ENCODE measurements at regions not wholly inside any gene's neighbourhood (a gene's known extent, or its start where the extent isn't known, plus 50 kb on each side); places are given as distances from the start of the nearest gene placed in this dataset.
A peak's percentile ranks its signal among the peaks of the same experiment; 100 is the strongest.
"Not testable (repeated sequence)": the region's sequence is repeated elsewhere in the genome, so short reads cannot be mapped to it uniquely, and the experiment has no call there.

GRCh38 chrX:63470506-63470905, 119.4 kb upstream of the SPIN4 start:
- no peak for DNase-seq (ENCODE audit: low read depth)

- DNase-seq (ENCODE audit: low read depth) = no peak
Observed at GRCh38 chrX:63466690-63467089, 115.6 kb upstream of the SPIN4 start.

DNA sequence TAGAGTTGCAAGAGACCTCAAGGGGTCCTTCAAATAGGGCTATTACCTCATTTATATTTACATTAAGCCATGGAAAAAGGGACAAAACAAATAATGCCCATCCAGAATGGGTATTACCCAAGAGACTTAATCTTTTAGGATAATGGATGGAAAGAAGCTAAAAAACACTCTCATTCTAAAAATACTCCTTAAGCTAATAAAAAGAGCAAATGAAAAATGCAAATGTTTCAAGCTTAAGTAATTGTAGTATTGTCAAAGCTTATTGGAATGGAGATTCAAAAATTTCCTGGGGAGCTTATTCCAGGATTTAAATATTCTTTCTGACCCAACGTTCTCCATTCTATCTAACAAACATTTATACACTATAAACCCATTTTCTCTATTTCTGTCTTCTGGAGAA, 107.8 kb upstream of the SPIN4 start:
- no peak for DNase-seq (ENCODE audit: low read depth)

DNA sequence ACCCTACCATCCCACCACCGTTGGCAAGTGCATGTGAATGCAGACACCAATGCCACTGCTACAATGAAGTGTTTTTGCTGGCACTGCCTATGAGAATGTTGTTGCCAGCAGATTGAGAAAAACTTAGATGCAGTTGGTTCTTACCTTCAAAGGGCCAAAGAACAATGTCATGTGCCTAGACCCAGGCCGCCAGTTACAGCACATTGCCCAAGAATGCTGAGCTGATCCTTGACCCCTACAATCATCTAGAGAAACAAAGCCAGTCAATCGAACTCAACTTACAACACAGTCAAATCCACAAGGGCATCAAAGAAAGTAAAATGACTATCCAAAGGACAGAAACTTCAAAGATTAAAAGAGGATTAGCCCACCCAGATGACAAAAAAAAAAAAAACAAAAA, 102.4 kb upstream of the SPIN4 start:
- no peak for DNase-seq (ENCODE audit: low read depth)

DNA sequence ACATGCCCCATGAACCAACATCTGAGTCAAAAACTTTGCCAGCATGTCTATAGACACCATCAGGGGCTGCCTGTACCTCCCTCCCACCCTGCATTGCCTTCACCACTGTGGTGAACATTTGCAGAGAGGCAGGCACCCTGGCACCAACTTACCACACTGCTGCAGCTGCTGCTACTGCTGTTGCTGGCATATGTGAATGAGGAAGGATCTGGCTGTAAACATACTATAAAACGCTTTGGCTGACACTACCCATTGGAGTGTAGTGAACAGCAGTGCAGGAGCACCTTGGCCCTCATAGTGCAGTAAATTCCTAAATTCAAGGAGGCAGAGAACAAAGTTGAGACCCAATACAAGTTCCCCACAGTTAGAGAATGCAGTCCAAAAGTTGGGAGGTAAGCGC, 90.6 kb upstream of the SPIN4 start:
- DNase-seq (ENCODE audit: low read depth) = no peak

DNA sequence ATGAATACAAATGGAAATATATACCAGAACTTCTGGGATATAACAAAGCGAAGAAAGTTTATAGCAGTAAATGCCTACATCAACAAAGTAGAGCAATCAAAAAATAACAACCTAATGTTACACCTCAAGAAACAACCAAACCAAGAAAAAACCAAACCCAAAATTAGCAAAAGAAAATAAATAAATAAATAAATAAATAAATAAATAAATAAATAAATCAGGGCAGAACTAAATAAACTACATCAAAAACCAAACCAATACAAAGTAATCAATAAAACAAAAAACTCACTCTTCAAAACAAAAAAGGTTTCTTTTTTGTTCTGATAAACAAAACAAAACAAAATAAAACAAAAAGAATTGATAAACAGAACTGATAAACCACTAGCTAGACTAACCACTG, 88.4 kb upstream of the SPIN4 start:
- DNase-seq (ENCODE audit: low read depth) = no peak

DNA sequence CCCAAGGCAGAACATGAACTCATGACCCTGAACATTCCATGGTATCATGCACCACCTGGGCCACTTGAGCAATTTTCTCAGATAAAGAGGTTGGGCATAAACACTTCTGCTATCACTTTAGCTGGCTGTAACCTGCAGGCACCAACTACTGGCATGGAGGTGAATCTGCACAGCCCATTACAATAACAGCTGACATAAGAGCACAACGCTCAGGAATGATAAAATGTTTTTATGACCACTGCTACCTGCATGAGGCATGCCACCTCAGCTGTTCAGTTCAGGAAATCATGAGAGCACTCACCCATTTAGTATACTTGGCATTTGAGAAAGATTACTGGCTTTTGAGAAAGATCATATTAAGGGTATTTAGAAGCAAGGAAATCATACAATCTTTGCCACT, 85.7 kb upstream of the SPIN4 start:
- no peak for DNase-seq (ENCODE audit: low read depth)

- peak; percentile 17 for DNase-seq (ENCODE audit: low read depth)
Observed at GRCh38 chrX:63434665-63435064, 83.5 kb upstream of the SPIN4 start.

GRCh38 chrX:63434206-63434605, 83.1 kb upstream of the SPIN4 start:
- no peak for DNase-seq (ENCODE audit: low read depth)

- no peak for DNase-seq (ENCODE audit: low read depth)
Observed at GRCh38 chrX:63430026-63430425, 78.9 kb upstream of the SPIN4 start.

DNA sequence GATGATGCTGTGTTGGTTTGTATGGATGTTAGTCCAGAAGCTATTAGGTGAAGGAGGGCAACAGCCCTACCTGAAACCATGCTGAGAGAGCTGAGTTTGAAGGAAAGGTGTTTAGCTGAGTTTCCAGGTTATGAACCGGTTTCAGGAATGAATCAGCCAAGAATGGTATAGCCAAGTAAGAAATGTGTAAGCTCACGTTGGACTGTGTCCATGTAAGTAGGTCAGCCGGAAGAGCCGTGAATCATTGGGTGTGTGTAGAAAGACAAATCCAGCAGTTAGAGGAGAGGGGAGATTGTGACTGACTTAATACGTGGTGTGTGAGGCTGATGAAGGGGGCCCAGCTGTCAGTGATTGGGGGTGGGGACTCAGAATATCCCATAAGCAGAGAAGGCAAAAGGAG, 77.2 kb upstream of the SPIN4 start:
- no peak for DNase-seq (ENCODE audit: low read depth)

- DNase-seq (ENCODE audit: low read depth) = no peak
Observed at GRCh38 chrX:63426519-63426918, 75.4 kb upstream of the SPIN4 start.

GRCh38 chrX:63424063-63424462, 72.9 kb upstream of the SPIN4 start:
- DNase-seq (ENCODE audit: low read depth) = no peak

DNA sequence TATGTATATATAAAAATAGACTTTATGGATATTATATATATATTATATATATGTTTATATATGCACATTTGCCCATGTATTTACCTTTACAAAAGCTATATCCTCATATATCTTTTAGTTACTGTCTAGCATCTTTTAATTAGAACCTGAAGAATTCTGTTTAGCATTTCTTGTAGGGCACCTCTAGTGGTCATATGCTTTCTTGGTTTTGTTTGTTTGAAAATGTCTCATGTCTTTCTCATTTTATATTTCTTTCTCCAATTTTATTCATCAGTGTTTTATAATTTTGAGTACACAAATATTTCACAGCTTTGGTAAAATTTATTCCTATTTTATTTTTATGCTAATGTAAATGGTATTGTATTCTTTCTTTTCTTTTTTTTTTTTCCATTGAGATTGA, 70.3 kb upstream of the SPIN4 start:
- no peak for DNase-seq (ENCODE audit: low read depth)

- no peak for DNase-seq (ENCODE audit: low read depth)
Observed at GRCh38 chrX:63418211-63418610, 67.1 kb upstream of the SPIN4 start.

DNA sequence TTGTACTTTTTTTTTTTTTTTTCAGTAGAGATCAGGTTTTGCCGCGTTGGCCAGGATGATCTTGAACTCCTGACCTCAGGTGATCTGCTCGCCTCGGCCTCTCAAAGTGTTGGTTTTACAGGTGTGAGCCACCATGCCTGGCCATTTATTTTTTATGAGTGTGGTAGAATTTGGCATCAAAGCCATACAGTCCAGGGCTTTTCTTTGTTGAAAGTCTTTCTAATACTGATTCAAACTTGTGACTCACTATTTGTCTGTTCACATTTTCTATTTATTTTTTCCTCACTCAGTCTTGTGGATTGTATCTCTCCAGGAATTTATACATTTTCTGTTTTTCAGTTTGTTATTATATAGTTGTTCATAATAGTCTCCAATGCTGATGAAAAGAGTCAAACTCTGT, 66.5 kb upstream of the SPIN4 start:
- DNase-seq (ENCODE audit: low read depth) = no peak

GRCh38 chrX:63409934-63410333, 58.8 kb upstream of the SPIN4 start:
- not testable (repeated sequence) for DNase-seq (ENCODE audit: low read depth)

GRCh38 chrX:63408050-63408449, 56.9 kb upstream of the SPIN4 start:
- no peak for DNase-seq (ENCODE audit: low read depth)

DNA sequence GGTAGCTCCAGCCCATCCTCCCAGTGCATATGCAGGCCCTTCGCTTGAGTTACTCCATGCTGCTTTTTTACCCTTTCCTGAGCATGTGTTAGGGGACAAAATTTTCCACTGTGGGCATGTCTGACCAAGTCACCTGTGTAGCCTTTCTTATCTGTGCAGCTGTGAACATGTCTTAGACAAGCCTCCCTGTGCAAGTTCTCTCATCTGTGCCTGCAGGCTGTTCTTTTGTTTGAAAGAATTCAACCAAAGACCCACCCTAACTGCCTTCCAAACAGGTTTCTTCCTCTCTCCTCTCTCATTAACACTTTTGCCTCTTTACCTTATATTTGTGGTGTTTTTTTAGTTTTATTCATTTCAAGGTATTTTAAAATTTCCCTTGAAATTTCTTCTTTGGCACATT, 53.2 kb upstream of the SPIN4 start:
- no peak for DNase-seq (ENCODE audit: low read depth)

DNA sequence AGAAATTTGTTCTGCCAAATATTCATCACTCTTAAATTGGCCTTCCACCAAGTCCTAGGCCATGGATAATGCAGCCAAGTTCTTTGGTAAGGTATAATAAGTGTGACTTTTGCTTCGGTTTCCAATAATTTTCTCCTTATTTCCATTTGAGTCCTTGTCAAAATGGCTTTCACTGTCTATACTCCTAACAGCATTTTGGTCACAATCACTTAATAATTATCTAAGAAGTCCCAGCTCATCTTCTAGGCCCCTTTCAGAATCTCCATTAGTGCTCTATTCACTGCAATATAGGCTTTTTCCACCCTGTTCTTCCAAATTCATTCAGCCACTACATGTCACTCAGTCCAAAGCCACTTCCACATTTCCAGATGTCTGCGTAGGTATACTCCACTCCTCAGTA, 51.0 kb upstream of the SPIN4 start:
- DNase-seq (ENCODE audit: low read depth) = peak; percentile 5

All from myocyte (in vitro differentiated cells).